SK-N-SH treated with all-trans-retinoic acid at 6 μM for 48 hours (cell line): ENCODE measurements at regions not wholly inside any gene's neighbourhood (a gene's known extent, or its start where the extent isn't known, plus 50 kb on each side); places are given as distances from the start of the nearest gene placed in this dataset.

Experiments used
- ATAC-seq: fragments of 200-7000 bp; cut with Tn5 transposase; 3 replicates; pipeline ENCODE4 v1.9.1; 2020; ENCODE audit warnings: mild to moderate bottlenecking, moderate library complexity
- ARNTL ChIP-seq: fragments of 450-650 bp; formaldehyde crosslinking; IDR thresholded peaks from 2 replicates; pipeline ENCODE4 v1.5.0; 2020; ENCODE audit warnings: low read depth, mild to moderate bottlenecking, moderate library complexity, borderline replicate concordance
- BACH2 ChIP-seq: fragments of 250-450 bp; sonication (Bioruptor Pico); IDR thresholded peaks from 2 replicates; pipeline ENCODE4 v1.9.0; 2021; ENCODE audit warnings: mild to moderate bottlenecking, borderline replicate concordance
- CSDC2 ChIP-seq: fragments of 250-450 bp; sonication (Bioruptor Pico); IDR thresholded peaks from 2 replicates; pipeline ENCODE4 v1.5.0; 2020; ENCODE audit warnings: mild to moderate bottlenecking, moderate library complexity
- CSRNP3 ChIP-seq: fragments of 250-450 bp; sonication (Bioruptor Pico); IDR thresholded peaks from 2 replicates; pipeline ENCODE4 v1.5.1; 2021; ENCODE audit warnings: mild to moderate bottlenecking, moderate library complexity
- ESRRG ChIP-seq: fragments of 250-450 bp; sonication (Bioruptor Pico); IDR thresholded peaks from 2 replicates; pipeline ENCODE4 v1.6.1; 2021; ENCODE audit warnings: mild to moderate bottlenecking
- ISL1 ChIP-seq: fragments of 250-450 bp; sonication (Bioruptor Pico); IDR thresholded peaks from 2 replicates; pipeline ENCODE4 v2.1.2; 2022; ENCODE audit warnings: mild to moderate bottlenecking, moderate library complexity
- OSR1 ChIP-seq: fragments of 250-450 bp; sonication (Bioruptor Pico); IDR thresholded peaks from 2 replicates; pipeline ENCODE4 v1.8.0; 2022; ENCODE audit warnings: moderate library complexity, mild to moderate bottlenecking, inconsistent platforms
- PATZ1 ChIP-seq: fragments of 250-450 bp; sonication (Bioruptor Pico); IDR thresholded peaks from 2 replicates; pipeline ENCODE4 v1.8.0; 2020; ENCODE audit warnings: mild to moderate bottlenecking, moderate library complexity, borderline replicate concordance
- POU6F1 ChIP-seq: fragments of 250-450 bp; sonication (Bioruptor Pico); IDR thresholded peaks from 2 replicates; pipeline ENCODE4 v1.8.0; 2021; ENCODE audit warnings: low read depth, mild to moderate bottlenecking, moderate library complexity, borderline replicate concordance
- PPARA ChIP-seq: fragments of 250-450 bp; sonication (Bioruptor Pico); IDR thresholded peaks from 2 replicates; pipeline ENCODE4 v1.5.0; 2020; ENCODE audit warnings: mild to moderate bottlenecking, borderline replicate concordance
- RARB ChIP-seq: fragments of 250-450 bp; sonication (Bioruptor Pico); IDR thresholded peaks from 2 replicates; pipeline ENCODE4 v1.8.0; 2021; ENCODE audit warnings: mild to moderate bottlenecking, moderate library complexity
- SNAI2 ChIP-seq: fragments of 250-450 bp; sonication (Bioruptor Pico); IDR thresholded peaks from 2 replicates; pipeline ENCODE4 v1.5.0; 2020; ENCODE audit warnings: mild to moderate bottlenecking, moderate library complexity
- TCF4 ChIP-seq: fragments of 250-450 bp; sonication (Bioruptor Pico); IDR thresholded peaks from 2 replicates; pipeline ENCODE4 v1.8.0; 2021; ENCODE audit warnings: mild to moderate bottlenecking, moderate library complexity, borderline replicate concordance
- TOX ChIP-seq: fragments of 250-450 bp; sonication (Bioruptor Pico); IDR thresholded peaks from 2 replicates; pipeline ENCODE4 v1.8.0; 2021; ENCODE audit warnings: mild to moderate bottlenecking, moderate library complexity, borderline replicate concordance
- TSHZ2 ChIP-seq: fragments of 250-450 bp; sonication (Bioruptor Pico); IDR thresholded peaks from 2 replicates; pipeline ENCODE4 v1.5.0; 2020; ENCODE audit warnings: mild to moderate bottlenecking, moderate library complexity
- ZC3H10 ChIP-seq: fragments of 250-450 bp; sonication (Bioruptor Pico); IDR thresholded peaks from 2 replicates; pipeline ENCODE4 v1.5.1; 2021; ENCODE audit warnings: mild to moderate bottlenecking, moderate library complexity
- ZFP3 ChIP-seq: fragments of 250-450 bp; sonication (Bioruptor Pico); IDR thresholded peaks from 2 replicates; pipeline ENCODE4 v1.5.0; 2020; ENCODE audit warnings: mild to moderate bottlenecking, moderate library complexity
- ZFP30 ChIP-seq: fragments of 450-650 bp; formaldehyde crosslinking; IDR thresholded peaks from 2 replicates; pipeline ENCODE4 v1.5.0; 2022; ENCODE audit warnings: mild to moderate bottlenecking, moderate library complexity
- ZNF70 ChIP-seq: fragments of 450-650 bp; formaldehyde crosslinking; IDR thresholded peaks from 2 replicates; pipeline ENCODE4 v1.5.0; 2020; ENCODE audit warnings: mild to moderate bottlenecking, moderate library complexity
- ZNF8 ChIP-seq: fragments of 450-650 bp; formaldehyde crosslinking; IDR thresholded peaks from 2 replicates; pipeline ENCODE4 v1.5.0; 2020; ENCODE audit warnings: mild to moderate bottlenecking, moderate library complexity

GRCh38 chr7:17719998-17720397 is 220.3 kb downstream of the SNX13 start:
- ATAC-seq, result no peak
- TF ChIP-seq ZFP30 (CRISPR knock-in tag), result no peak
- TF ChIP-seq TCF4, result no peak
- TF ChIP-seq ZNF70, result no peak
- no peak for TF ChIP-seq OSR1 (CRISPR knock-in tag)
- no peak for TF ChIP-seq CSRNP3 (CRISPR knock-in tag)
- TF ChIP-seq ISL1, result no peak
- no peak for TF ChIP-seq PPARA (CRISPR knock-in tag)
- TF ChIP-seq ZC3H10 (CRISPR knock-in tag), result no peak
- no peak for TF ChIP-seq ZNF8
- TF ChIP-seq CSDC2, result no peak
- no peak for TF ChIP-seq ESRRG (CRISPR knock-in tag)
- TF ChIP-seq BACH2 (CRISPR knock-in tag), result no peak
- no peak for TF ChIP-seq TOX
- TF ChIP-seq TSHZ2 (CRISPR knock-in tag), result no peak

- ATAC-seq, result no peak
- TF ChIP-seq ARNTL (CRISPR knock-in tag) (no peak), PATZ1 (CRISPR knock-in tag) (no peak), PPARA (CRISPR knock-in tag) (no peak), ZNF70 (no peak), ESRRG (CRISPR knock-in tag) (no peak), POU6F1 (CRISPR knock-in tag) (no peak), ZC3H10 (CRISPR knock-in tag) (no peak), ZFP3 (no peak), OSR1 (CRISPR knock-in tag) (no peak), SNAI2 (CRISPR knock-in tag) (no peak), TOX (no peak), ISL1 (no peak), RARB (CRISPR knock-in tag) (no peak), TCF4 (no peak), ZNF8 (no peak), CSRNP3 (CRISPR knock-in tag) (no peak), ZFP30 (CRISPR knock-in tag) (no peak)
Observed at GRCh38 chr7:17721736-17722285, 218.5 kb downstream of the SNX13 start.

GRCh38 chr7:17722798-17723197 is 217.5 kb downstream of the SNX13 start:
- no peak for ATAC-seq

More at GRCh38 chr7:17722798-17723197, 217.5 kb downstream of the SNX13 start:
- TF ChIP-seq CSRNP3 (CRISPR knock-in tag), result no peak
